ENCODE measurements at regions not wholly inside any gene's neighbourhood (a gene's known extent, or its start where the extent isn't known, plus 50 kb on each side); places are given as distances from the start of the nearest gene placed in this dataset.

DNA sequence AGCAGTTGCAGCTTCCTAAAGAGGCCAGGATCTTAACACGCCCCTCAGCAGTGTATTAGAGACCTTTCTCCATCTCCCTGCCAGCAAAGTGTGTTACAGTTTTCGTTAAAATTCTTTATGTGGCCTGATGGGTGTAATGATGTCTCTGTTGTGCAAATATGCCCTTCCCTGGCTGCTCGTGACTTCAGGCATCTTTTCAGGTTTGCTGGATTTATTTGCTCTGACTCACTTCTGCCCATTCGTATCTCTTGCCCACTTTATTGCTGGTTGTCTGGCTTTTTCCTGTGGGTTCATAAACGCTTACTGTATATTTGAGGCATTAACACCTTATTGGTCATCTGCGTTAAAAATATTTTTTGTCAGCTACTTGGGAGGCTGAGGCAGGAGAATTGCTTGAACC, 134.5 kb downstream of the ASB1 start:
- DNase-seq (ENCODE audit: low read depth), result no peak

DNA sequence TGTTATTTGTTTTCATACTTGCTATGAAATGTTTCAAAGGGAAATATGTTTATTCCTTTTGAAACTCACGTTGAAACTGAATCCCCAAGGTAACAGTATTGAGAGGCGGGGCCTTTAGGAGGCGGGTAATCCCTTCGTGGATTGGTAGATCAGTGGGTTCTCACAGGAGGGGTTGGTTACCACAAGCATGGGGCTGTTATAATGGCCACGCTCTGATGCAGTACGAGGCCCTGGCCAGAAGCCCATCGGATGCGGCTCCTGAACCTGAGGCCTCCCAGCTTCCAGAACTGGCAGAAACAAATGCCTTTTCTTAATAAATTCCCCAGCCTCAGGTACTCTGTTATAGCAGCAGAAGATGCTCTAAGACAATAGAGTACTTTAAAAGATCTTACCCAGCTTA, 135.7 kb downstream of the ASB1 start:
- no peak for DNase-seq (ENCODE audit: low read depth)

DNA sequence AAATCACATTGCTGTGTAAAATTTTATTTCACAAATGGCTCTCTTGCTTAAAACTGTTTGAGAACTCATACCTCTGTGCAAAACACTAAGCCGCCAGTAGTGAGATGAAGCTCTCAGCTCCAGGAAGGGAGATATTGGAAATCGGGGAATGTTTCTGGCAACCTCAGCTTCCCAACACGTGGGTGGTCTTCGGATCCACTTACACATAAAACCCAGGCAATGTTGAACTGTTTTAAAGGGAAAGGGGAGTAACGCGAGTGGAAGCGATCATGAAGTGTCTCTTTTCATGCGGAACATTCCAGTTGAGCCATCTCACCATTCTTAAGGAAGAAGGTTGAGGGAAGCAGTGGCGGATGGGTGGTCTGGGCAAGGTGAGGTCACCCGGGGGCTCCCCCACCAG, 136.8 kb downstream of the ASB1 start:
- no peak for DNase-seq (ENCODE audit: low read depth)

DNA sequence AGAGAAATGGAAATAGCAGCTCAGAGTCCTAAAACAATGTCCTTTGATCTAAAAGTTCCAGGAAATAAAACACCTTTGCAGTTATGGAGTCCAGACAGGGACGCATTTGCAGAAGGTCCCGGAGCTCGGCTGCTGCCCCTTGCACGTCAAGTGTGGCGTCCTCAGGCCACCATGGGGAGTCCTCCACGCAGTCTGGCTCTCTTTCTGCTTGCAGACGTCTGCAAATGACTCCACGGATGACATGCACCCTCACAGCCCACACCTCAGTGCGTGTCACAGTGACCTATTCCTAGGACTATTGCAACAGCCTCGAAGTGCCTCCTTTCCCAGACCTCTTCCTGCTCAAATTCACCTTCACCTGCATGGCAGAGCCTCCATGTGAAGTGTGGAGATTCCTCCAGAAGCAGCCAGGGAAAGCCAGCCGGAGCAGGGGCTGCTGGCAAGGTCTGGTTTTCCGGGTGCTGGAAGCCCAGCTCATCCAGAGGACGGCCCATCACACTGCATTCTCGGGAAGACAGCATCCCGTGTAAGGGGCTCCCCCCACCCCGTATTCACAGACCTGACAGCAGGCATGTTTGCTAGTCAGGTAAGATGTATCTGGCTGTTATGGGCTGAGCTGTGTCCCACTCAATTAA, 137.7 kb downstream of the ASB1 start:
- no peak for DNase-seq (ENCODE audit: low read depth)

DNA sequence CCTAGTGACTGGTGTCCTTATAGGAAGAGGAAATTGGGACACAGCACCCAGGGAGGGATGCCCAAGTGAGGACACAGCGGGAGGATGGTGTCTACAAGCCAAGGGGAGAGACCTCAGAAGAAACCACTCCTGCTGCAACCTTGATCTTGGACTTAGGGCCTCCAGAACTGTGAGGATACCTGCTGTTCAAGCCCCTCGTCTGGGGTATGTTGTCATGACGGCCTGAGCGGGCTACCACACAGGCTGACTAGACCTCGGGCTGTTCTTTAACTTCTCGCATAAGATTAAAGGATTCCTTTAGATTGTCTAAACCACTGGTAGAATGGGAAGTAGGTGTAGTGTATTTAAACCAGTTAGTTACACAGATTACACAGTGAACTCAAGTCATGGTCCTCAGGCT, 138.3 kb downstream of the ASB1 start:
- DNase-seq (ENCODE audit: low read depth), result no peak

DNA sequence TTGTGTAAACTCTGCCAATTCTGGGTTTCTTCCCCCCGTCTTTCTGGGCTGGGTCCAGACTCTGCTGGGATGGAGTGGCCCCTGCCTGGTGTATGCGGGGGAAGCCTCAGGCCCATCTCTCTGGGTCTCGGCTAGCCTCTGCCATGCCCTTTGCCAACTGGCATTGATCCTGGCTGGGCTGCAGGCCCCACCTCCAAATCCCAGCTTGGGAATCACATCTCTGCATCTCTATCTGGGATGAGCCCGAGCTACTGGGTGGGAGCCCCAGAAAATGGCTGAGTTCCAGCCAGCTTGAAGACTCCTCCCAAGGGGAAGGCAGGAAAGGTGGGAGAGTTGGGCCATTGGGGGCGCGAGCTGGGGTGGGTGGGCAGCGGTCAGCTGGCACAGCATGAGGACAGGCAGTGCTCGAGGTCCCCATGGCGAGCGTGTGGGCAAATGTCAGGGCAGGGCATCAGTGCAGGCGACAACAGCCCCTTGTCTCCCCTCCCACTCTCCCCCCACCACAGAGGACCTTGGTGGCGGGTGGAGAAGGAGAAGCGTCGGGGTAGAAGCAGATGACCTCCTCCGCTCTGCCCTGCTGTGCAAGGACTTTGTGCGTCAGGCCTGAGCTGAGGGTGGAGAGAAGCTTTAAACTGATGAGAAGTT, 139.4 kb downstream of the ASB1 start:
- DNase-seq (ENCODE audit: low read depth), result no peak

DNA sequence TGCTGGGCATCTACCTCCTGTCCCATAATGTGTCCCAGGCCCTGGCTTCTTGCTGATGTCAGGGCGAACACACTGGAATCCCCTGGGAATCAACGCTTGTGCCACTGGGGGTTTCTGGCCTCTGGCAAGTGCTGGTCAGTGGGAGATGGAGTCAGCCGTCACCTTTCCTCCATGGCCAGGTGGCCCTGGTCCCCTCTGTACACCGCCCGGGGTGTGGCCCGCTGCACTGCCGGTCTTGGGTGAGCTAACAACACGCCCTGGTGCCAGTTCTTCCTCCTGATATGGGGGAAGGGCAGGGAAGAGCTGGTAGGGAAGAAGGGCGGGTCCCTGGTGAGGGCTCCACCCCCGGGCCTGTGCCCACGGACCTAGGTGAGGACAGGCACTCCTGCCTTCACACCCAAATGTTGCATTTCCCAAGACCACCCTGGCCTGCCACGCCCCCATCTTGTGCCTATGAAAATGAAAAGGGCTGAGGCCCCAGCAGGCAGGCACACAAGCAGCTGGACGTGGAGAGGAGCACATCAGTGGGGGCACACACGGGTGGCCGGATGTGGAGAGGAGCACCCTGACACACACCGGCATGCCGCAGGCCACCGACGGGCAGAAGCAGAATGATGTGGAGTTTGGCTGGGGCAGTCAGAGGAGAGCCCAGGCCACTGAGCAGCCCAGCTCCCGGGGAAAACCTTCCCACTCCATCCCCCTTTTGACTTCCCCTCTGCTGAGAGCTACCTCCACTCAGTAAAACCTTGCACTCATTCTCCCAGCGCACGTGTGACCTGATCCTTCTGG, 140.5 kb downstream of the ASB1 start:
- DNase-seq (ENCODE audit: low read depth), result no peak

DNA sequence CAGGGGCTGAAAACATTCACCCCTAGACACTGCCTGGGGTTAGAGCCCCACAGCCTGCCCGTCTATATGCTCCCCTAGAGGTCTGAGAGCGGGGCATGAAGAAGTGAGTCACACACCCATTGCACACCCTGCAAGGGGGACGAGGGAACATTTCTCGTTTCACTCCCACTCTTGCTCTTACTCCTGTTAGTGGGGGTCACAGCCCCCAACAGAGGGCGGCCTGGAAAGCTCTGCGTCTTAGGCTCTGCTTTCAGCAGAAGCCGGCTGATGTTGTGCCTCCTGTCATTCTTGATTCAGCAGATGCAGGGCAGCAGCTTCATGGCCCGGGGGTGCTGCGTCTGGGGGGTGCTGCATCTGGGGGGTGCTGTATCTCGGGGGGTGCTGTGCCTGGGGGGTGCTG, 141.3 kb downstream of the ASB1 start:
- DNase-seq (ENCODE audit: low read depth), result no peak

DNA sequence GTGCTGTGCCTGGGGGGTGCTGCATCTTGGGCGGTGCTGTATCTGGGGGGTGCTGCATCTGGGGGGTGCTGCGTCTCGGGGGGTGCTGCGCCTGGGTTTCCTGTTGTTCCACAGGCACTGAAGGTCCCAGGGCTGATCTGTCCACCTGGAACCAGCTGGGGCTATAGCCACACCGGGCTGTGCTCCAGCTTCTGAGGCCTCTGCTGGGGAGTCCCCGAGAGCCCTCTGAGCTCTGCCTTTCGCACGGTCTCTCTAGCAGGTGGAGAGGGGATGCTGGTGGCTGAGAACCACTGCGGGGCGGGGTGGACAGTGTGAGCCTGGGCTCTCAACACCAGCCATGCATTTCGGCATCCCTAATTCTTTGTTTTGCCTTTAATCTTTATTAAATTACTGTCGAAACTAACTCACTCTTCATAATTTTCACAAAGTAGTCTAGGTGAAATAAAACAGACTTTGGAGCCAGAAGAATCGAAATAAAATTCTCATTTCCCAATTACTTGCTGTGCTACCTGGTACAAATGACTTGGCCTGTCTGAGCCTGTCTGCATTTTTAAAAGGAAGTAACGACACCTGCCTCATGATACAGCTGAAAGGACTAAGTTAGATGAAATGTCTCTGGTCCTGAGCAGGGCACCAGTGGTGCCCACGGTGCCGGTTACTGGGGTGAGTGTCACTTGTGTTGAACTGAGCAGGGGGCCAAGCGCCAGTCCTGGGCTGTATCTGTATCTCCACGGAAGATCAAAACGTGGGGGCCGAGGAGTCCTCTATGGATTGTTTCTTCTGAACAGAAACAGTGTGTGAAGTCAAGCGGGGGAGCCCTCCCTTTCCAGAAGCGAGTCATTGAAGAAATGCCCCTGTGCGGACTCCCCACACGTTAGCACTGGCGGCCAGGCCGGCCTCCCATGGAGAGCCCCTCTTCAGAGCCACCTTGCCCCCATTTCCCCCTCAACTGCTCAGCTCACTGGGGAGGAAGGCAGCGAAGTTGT, 142.0 kb downstream of the ASB1 start:
- DNase-seq (ENCODE audit: low read depth), result no peak

DNA sequence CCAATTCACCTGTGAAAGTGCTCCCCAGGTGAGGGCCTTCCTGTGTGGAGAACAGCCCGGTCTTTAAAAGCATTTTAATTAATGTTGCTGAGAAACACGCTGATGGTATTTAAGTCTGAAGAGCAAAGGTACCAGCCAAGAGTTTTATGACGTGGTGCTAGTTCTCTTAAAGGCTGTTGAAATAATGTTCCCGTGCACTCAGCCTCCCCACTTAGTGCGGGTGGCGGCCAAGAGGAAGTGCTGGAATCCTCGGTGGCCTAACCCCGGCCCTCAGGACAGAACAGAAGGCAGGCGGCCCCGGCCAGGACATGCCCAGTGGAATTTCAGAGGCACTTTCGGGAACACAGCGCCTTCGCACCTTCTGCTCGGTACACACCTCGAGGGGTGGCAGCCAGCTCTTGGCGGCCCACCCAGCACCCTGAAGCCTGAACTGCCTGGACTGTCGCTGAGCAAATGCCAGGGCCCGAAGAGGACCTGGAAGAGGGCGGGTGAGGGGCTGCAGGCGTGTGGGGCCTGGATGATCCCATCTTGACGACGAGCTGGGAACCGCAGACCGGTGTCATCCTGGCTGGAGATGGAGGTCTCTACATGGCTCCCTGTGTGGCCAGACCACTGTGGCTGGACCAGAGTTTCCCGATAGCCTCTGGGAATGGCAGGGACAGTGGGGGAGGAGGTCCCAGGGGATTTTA, 142.9 kb downstream of the ASB1 start:
- DNase-seq (ENCODE audit: low read depth), result no peak

DNA sequence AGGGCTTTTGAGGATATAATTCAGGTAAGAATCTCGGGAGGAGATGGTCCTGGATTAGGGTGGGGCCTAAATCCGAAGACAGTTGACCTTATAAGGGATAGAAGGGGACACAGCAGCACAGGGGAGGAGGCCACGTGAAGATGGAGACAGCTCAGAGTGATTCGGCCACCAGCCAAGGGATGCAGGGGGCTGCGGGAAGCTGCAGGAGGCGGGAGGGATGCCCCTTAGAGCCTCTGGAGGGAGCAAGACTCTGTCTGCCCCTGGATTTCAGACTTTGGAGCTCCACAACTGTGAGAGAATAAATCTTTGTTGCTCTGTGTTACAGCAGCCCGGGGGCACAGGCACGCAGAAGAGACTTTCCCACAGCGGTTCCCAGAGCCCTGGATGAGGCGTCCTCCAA, 143.7 kb downstream of the ASB1 start:
- DNase-seq (ENCODE audit: low read depth), result no peak

DNA sequence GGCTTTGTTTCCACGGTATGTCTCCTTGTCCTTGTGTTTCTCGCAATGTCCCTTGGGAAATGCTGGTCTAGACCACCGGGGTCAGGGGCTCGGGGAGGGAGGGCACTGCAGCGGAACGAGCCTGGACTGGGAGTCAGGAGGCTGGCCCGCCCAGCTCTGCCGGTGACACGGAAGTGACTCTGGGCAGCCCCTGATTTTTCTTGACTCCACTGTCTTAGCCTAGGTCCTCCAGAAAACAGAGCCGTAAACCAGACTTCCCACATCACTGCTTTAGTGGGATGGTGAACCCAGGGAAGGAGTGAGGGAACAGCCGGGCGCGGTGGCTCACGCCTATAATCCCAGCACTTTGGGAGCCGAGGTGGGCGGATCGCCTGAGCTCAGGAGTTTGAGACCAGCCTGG, 144.2 kb downstream of the ASB1 start:
- DNase-seq (ENCODE audit: low read depth), result no peak

DNA sequence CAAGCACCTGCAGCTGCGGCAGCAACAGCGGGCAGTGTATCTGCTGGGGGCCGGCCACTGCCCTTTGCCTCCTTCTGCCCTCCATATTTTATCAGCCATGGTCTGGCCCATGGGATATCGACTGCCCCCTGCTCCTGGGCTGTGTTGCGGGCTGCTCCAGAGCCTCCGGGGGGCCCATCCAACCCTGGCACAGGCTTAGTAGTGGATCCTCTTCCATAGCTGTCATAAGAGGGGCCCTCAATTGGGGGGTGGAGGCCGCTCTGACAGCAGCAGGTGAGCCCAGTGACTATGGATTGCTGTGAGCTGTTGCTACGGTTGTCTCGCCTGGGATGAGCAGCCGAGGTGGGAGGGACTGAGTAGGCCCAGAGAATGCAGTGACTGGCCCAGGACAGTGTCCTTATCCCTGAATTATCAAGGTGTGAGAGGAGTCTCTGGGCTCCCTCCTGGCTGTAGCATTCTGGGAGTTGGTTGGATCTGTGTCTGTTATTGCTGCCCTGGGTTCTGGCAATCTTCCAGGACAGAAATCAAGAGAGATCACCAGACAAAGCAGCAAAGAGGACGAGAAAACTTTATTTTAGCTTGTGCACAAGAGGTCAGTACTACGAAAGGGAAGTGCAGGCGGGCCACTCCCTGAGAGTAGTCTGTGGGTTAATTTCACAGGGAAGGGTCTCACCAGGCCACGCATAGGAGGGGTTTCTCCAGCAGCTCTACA, 145.1 kb downstream of the ASB1 start:
- DNase-seq (ENCODE audit: low read depth), result no peak

DNA sequence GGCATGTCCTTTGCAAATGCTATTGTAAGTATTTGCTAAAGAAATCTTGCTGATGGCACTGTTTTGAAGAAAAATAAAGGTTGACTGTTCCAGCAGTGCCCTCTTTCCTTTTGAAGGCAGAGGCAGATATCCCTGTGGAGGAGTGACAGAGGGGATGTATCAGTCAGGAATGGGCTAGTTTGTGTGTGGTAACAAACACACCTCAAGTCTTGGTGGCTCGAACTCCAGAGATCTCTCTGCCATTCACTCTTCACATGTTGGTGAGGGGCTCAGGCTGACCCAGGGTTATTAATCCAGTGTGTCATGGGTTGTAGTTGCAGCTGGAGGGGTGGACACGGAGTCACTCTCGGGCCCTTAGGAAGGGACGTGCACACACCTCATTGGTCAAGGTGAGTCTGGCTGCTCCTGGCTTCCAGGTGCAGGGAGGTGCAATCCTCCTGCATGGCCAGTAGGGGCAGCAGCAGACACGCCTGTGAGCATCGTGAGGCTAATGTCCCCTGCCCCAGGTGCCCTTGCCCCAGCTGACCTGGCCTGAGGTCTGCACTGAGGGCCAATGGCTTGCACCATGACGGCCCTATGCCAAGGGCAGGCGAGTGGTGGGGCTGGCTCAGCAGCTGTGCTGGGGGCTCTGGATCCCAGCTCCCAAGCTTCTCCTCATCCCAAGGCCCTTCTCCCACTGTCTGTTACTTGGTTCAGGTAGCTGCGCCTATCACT, 146.5 kb downstream of the ASB1 start:
- no peak for DNase-seq (ENCODE audit: low read depth)

DNA sequence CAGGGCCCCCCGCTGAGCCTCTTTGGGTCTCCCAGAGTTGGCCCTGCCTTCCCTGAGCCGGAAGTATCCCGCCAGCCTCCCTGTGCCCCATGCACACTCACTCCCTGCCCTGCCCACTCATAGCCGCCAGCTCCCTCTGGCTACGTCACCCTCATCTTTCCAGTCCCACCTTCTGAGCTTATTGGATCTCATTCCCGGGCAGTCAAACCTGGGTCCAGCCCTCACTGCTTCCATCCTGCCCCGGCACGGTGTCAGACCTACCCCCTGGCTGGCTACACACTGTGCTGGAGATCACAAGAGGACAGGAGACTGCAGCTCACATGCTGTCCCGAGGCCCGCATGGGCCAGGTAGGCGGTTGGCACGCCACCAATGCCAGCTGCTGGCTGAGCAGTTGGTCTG, 147.2 kb downstream of the ASB1 start:
- DNase-seq (ENCODE audit: low read depth), result no peak

DNA sequence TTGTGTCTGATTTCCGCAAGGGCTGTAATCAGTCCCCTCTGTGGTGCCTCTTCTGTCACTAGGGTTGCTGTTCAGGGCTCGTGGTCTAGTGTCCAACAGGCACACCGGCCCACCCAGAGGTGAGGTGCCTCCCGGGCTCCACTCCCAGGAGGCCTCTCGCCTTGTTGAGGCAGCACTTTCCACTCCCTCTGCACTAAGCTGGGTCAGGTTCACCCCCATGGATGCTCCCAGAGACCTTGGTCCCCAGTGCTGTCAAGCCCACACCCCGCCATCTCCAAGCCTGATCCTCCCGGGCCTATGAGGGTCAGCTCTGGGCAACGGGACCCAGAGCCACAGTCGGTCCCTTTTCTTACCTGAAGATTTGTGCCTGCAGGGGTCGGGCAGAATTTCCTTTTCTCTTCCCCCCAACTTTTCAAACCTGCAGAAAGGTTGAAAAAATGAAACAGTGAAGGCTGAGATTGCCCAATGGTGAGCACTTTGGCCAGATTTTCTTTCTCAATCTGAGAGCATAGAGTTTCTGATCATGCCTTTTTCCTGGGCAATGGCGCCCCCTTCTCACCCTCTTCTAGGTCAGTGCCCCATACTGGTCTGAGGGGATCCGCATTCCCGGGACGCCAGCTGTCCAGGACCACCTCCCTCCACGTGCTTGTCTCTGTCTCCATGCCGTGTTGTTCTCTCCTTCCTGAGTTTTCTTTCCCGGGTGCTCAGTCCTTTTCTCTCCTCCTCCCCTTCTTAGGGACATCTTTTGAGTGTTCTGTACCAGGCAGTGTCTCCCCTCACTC, 148.0 kb downstream of the ASB1 start:
- no peak for DNase-seq (ENCODE audit: low read depth)

DNA sequence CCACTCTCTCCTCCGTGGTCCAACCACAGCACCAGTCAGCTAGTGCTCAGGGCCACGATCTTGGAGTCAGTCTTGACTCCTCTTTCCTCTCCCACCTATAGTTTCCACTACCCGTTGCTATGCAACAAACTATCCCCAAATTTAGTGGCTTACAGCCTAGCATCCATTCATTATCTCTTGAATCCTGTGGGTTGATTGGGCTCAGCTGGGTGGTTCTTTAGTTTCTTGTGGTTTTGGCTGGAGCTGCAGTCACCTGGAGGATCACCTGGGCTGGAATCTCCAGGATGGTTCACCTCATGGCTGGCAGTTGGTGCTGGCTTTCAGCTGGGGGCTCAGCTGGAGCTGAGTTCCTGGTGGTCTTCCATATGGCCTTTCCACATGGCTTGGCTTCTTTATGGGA, 149.9 kb downstream of the ASB1 start:
- DNase-seq (ENCODE audit: low read depth), result no peak

DNA sequence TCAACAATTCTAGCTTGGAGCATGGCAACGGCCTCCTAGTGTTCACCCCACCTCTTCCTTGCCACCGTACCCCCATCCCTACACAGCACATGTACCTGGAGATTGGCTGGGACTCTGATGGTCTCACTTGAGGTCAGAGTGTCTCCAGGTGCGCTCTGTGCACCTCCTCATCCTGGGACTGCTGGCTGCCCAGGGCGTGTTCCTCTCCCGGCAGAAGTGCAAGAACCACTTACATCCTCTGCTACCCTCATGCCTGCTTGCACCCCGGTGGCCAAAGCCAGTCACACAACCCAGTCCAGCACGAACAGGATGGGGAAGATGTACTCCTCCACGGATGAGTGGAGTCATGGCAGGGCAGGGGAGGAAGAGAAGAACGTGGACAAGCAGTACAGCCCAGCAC, 151.5 kb downstream of the ASB1 start:
- DNase-seq (ENCODE audit: low read depth), result no peak

DNA sequence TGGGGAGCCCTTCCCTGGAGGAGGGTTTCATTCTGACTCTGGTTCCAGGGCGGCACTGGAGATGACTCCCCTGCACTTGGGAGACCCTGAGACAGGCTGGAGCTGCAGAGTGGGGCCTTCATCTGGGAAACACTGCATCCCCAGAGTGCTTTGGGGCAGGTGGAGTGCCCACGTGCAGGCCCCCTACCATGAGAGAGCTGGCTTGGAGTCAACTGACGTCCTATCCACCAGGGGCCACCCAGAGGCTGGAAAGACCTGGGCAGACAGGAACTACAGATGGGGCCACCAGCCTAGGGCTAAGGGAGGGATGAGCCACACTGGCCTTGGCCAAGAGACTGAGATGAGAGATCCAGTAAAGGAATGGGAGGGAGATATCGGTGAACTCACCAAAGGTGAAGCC, 153.8 kb downstream of the ASB1 start:
- DNase-seq (ENCODE audit: low read depth), result no peak

DNA sequence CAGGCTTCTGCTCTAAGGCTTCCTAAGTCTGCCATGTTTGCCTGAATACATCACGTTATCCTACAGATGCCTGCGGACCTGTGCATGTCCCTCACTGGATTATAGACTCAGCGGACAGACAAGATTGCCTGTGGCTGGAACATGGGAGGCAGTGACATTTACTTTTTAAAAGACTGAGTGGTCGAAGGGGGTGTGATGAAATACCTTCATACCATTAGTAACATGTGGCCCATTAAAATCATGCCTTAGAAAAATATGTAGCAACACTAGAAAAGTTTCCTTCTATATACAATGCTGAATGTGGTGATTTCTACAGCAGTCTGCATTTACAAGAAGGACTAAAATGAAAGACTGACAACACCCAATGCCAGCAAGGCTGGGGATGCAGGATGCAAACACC, 154.4 kb downstream of the ASB1 start:
- no peak for DNase-seq (ENCODE audit: low read depth)

Data from HS-27A (cell line).